Neural cell (in vitro differentiated cells): ENCODE measurements at regions not wholly inside any gene's neighbourhood (a gene's known extent, or its start where the extent isn't known, plus 50 kb on each side); places are given as distances from the start of the nearest gene placed in this dataset.
"Not testable (repeated sequence)": the region's sequence is repeated elsewhere in the genome, so short reads cannot be mapped to it uniquely, and the experiment has no call there.

Experiments
- EP300 ChIP-seq: fragments of 450-650 bp; conservative IDR thresholded peaks from 2 replicates; pipeline ENCODE4 v1.6.1; 2014; ENCODE audit warnings: antibody characterized with exemption, mild to moderate bottlenecking, moderate library complexity; ENCODE audit not compliant: poor library complexity, severe bottlenecking
- EZH2 ChIP-seq: fragments of 200-600, 300-800 bp; shearing (Covaris generic), sonication (generic); IDR thresholded peaks from 2 replicates; pipeline ENCODE4 v1.6.1; 2014; ENCODE audit warnings: antibody characterized with exemption, low read length, borderline replicate concordance, mild to moderate bottlenecking; ENCODE audit not compliant: insufficient read depth, poor library complexity, severe bottlenecking
- POLR2AphosphoS5 ChIP-seq: IDR thresholded peaks from 2 replicates; pipeline ENCODE4 v1.6.1; 2012
- RAD21 ChIP-seq: fragments of 450-650 bp; conservative IDR thresholded peaks from 2 replicates; pipeline ENCODE4 v1.6.1; 2014; ENCODE audit warnings: antibody characterized with exemption, mild to moderate bottlenecking, moderate library complexity
- TF ChIP-seq, protein P1 (sequence below): fragments of 450-650 bp; IDR thresholded peaks from 2 replicates; pipeline ENCODE4 v1.5.1; 2014; ENCODE audit warnings: antibody characterized with exemption, mild to moderate bottlenecking, moderate library complexity; ENCODE audit not compliant: poor library complexity, severe bottlenecking

DNA sequence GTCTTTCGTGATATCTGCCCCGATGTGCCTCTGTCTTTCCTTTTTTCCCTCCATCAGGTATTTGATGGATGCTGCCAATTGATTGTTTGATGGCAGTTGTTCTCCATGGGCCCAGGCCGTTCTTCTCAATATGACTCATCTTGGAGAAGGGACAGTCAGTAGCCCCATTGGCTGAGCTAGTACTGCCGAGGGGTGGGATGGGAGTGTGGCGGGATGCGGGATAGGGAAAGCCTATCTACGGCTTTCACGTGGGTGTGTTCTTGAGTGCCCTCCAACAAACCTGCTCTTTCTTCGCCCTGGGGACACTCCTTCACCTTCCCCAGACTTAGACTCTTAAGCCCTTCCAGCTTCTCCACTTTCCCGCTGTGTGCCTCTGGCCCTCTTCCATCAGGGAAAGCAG, 159.4 kb downstream of the GOLGA8K start:
- TF ChIP-seq, protein P1, sequence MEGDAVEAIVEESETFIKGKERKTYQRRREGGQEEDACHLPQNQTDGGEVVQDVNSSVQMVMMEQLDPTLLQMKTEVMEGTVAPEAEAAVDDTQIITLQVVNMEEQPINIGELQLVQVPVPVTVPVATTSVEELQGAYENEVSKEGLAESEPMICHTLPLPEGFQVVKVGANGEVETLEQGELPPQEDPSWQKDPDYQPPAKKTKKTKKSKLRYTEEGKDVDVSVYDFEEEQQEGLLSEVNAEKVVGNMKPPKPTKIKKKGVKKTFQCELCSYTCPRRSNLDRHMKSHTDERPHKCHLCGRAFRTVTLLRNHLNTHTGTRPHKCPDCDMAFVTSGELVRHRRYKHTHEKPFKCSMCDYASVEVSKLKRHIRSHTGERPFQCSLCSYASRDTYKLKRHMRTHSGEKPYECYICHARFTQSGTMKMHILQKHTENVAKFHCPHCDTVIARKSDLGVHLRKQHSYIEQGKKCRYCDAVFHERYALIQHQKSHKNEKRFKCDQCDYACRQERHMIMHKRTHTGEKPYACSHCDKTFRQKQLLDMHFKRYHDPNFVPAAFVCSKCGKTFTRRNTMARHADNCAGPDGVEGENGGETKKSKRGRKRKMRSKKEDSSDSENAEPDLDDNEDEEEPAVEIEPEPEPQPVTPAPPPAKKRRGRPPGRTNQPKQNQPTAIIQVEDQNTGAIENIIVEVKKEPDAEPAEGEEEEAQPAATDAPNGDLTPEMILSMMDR = not testable (repeated sequence)
- not testable (repeated sequence) for TF ChIP-seq EZH2, POLR2AphosphoS5, EP300, RAD21
